GM12872 (cell line): ENCODE measurements at regions not wholly inside any gene's neighbourhood (a gene's known extent, or its start where the extent isn't known, plus 50 kb on each side); places are given as distances from the start of the nearest gene placed in this dataset.

Source experiments
- TF ChIP-seq, protein P1 (sequence below): IDR thresholded peaks from 3 replicates; pipeline ENCODE4 v1.5.1; 2011; ENCODE audit warnings: low read depth, mild to moderate bottlenecking, low read length, moderate library complexity; ENCODE audit not compliant: insufficient read depth

DNA sequence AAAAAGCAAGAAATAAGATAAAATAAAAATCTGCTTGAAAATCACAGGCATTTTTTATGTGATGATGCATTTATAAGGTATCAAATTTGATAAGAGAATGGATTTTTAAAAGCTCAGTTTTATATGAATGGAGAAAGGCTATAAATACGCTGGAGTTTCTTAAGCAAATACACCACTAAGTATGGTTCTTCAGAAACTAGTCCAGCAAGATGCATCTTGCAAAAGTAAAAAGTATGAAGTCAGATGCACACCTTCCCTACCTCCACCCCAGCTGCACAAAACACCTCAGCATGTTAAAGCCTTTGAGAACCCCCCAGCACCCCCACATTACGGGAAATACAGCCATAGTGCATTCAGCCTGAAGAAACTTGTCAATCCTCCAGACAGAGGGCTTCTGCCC lies 143.1 kb upstream of the PROX1 start:
- TF ChIP-seq, protein P1, sequence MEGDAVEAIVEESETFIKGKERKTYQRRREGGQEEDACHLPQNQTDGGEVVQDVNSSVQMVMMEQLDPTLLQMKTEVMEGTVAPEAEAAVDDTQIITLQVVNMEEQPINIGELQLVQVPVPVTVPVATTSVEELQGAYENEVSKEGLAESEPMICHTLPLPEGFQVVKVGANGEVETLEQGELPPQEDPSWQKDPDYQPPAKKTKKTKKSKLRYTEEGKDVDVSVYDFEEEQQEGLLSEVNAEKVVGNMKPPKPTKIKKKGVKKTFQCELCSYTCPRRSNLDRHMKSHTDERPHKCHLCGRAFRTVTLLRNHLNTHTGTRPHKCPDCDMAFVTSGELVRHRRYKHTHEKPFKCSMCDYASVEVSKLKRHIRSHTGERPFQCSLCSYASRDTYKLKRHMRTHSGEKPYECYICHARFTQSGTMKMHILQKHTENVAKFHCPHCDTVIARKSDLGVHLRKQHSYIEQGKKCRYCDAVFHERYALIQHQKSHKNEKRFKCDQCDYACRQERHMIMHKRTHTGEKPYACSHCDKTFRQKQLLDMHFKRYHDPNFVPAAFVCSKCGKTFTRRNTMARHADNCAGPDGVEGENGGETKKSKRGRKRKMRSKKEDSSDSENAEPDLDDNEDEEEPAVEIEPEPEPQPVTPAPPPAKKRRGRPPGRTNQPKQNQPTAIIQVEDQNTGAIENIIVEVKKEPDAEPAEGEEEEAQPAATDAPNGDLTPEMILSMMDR = no peak

DNA sequence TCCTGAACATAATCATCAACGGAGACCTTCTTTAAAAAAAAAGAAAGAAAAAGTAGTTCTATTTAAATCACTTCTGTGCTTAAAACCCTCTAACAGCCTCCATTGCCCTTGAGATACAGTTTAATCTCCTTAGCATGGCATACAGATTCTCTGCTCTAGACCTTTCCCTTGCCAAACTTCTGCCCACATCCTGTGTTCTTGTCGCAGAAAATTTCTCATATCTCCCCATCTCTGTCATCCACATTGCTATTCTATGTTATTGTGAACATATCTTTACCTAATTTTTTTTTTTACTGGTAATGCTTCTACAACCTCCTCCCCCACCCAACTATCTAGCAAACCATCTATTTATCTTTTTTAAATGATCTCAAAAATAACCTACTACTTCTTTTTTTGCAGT lies 135.7 kb upstream of the PROX1 start:
- TF ChIP-seq, protein P1 = no peak

DNA sequence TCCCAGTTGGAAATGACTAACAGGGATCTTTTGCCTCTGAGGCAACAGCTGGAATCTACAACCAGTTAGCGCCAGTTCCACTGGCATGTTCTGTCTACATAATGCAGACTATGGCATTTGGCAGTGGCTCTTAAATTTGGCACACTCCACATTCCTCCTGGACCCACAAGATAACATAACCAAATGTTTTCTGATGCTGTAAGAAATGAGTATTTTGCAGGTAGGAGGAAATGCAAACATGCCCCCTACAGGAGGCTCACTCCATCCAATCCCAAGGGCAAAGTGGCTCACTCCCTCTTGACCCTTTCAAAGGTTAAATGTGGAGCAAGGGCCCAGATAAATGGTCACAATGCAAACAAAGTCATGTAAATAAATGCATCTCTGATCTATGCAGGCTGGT lies 129.2 kb upstream of the PROX1 start:
- TF ChIP-seq, protein P1 = no peak

DNA sequence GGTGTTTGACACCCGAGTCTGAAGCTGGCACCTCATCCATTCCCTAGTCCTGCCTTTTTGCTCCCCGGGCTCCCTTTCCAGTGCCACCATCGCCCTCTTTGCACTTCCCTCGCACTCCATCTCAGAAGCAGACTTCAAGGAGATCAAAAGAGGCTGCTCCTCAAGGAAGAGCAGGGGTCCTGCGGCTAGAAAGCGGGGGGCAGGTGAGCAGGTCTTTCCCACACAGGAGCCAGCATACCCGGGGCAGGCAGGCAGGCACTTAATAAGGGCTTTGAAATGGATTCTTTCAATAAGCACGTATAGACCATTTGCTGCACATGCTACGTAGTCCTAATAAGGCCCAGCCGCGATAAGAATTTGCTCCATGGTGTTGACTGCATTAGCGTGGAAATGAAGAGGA lies 125.9 kb upstream of the PROX1 start:
- TF ChIP-seq, protein P1 = no peak

DNA sequence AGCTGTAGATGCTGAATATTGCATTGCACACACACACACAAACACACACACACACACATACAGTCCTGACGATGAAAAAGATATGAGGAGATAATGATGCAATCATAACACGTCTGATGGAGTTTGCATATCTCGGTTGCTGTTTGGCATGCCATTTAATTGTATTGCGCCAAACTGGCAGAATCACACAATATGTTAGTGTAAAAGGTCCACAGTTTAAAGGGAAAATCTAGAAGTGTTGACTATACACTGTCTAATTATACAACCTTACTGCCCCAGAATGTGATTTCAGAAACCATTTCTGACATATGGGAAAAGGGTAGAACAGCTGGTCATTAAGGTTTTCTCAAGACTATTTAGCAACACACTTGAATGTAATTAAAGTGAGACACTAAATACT lies 123.7 kb upstream of the PROX1 start:
- TF ChIP-seq, protein P1 = no peak

DNA sequence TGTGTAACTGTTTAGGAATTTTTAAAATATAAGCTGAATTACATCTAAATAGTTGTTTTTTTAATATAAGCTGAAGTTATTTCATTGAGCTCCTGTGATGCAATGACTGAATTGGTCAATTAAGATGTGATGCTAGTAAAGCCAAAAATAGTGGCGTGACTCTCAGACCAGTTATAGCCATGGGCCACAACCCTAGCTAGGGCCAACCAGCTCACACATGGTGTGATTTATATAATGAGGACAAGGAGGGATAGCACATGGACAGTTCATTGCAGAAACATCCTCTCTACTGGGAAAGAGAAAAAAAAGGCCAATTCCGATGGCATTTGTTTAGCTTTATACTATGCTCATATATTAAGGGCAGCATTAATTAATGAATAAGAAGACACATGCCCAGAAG lies 119.3 kb upstream of the PROX1 start:
- TF ChIP-seq, protein P1 = no peak

DNA sequence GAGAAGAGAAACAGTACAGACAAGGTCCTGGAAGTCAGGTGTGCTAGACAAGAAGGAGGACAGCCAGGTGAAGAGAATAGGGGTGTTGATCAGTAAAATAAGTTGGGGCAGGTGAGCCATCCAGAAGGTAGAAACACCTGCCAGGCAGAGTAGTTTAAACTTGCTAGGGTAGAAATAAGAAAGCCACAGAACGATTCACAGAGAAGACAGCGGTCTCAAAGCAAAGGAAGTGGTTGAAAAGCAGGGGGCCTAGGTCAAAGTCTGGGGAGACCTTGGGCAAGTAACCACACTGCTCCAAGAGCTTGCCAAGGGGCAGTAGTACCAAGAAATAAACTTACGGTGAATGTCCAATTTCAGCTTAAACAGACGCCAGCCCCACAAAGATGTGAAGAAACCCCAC lies 116.6 kb upstream of the PROX1 start:
- TF ChIP-seq, protein P1 = no peak

DNA sequence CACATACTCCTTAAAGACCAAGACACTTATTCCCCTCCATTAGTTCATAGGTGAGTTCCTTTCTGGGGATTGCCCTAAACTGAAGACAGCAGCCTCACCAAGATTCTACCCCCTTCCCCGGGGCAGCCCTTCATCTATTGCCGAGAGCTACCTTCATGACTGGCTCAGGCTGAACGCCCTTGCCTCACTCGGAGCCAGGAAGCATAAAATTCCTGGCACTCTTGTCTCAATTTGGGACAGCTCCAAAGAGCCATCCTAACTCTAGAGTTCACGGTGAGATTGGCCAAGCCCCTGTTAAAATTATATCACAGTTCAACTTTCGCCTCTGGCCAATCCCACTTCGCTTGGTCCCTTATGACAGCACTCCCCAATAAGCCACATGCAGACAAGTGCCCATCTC lies 113.0 kb upstream of the PROX1 start:
- TF ChIP-seq, protein P1 = no peak
